Neuronal stem cell (in vitro differentiated cells): ENCODE measurements at regions not wholly inside any gene's neighbourhood (a gene's known extent, or its start where the extent isn't known, plus 50 kb on each side); places are given as distances from the start of the nearest gene placed in this dataset.

Experiments
- DNase-seq: peaks from one replicate; pipeline ENCODE4 v3.0.0-alpha.2; 2013; ENCODE audit warnings: low spot score
- H2AFZ ChIP-seq: one replicate; pipeline ENCODE4 v1.6.1; 2013; ENCODE audit warnings: mild to moderate bottlenecking, low read length, inconsistent platforms
- H2AK5ac ChIP-seq: 2 replicates; pipeline ENCODE4 v1.6.1; 2013; ENCODE audit warnings: low read depth, mild to moderate bottlenecking, inconsistent platforms, low read length, moderate library complexity, mixed read lengths
- H2BK120ac ChIP-seq: 2 replicates; pipeline ENCODE4 v1.6.1; 2013; ENCODE audit warnings: low read depth, mild to moderate bottlenecking, inconsistent platforms, low read length, moderate library complexity, mixed read lengths
- H2BK12ac ChIP-seq: one replicate; pipeline ENCODE4 v1.6.1; 2013; ENCODE audit warnings: low read length, inconsistent platforms
- H2BK15ac ChIP-seq: 2 replicates; pipeline ENCODE4 v1.6.1; 2013; ENCODE audit warnings: mild to moderate bottlenecking, low read length, inconsistent platforms, mixed read lengths
- H2BK5ac ChIP-seq: one replicate; pipeline ENCODE4 v1.6.1; 2013; ENCODE audit warnings: inconsistent platforms, mild to moderate bottlenecking, low read length, moderate library complexity
- H3K14ac ChIP-seq: one replicate; pipeline ENCODE4 v1.6.1; 2013; ENCODE audit warnings: low read length, inconsistent platforms
- H3K18ac ChIP-seq: 2 replicates; pipeline ENCODE4 v1.6.1; 2013; ENCODE audit warnings: low read length, inconsistent platforms
- H3K23ac ChIP-seq: 2 replicates; pipeline ENCODE4 v1.6.1; 2013; ENCODE audit warnings: low read depth, mild to moderate bottlenecking, mixed read lengths, low read length, inconsistent platforms; ENCODE audit not compliant: poor library complexity
- H3K27ac ChIP-seq: replicated peaks from 3 replicates; pipeline ENCODE4 v1.5.1; 2013; ENCODE audit warnings: low read length, inconsistent platforms
- H3K27me3 ChIP-seq, 3 experiments: 2 replicates each; pipeline ENCODE4 v1.6.1; 2013; ENCODE audit warnings: low read length in 3 of 3, mild to moderate bottlenecking in 2 of 3, inconsistent platforms in 1 of 3, low read depth in 1 of 3, mixed read lengths in 1 of 3, moderate library complexity in 1 of 3; ENCODE audit not compliant: control insufficient read depth in 3 of 3, insufficient read depth in 3 of 3
- H3K36me3 ChIP-seq, 2 donors: replicated peaks in 1 of 2; 2 replicates each; pipeline ENCODE4 v1.6.1; 2013; ENCODE audit warnings: low read length in 2 of 2; ENCODE audit not compliant: control insufficient read depth in 2 of 2, insufficient read depth in 2 of 2
- H3K4ac ChIP-seq: 2 replicates; pipeline ENCODE4 v1.6.1; 2013; ENCODE audit warnings: inconsistent platforms, mild to moderate bottlenecking, low read length, moderate library complexity
- H3K4me1 ChIP-seq, 2 donors: 1 replicate in 1 of 2; 2 replicates in 1 of 2; pipeline ENCODE4 v1.6.1; 2013; ENCODE audit warnings: low read length in 2 of 2, low read depth in 1 of 2; ENCODE audit not compliant: control insufficient read depth in 2 of 2, insufficient read depth in 1 of 2
- H3K4me2 ChIP-seq: one replicate; pipeline ENCODE4 v1.6.1; 2013; ENCODE audit warnings: mild to moderate bottlenecking, low read length, inconsistent platforms; ENCODE audit not compliant: insufficient read depth, poor library complexity, severe bottlenecking
- H3K4me3 ChIP-seq, 2 donors: 2 replicates each; pipeline ENCODE4 v1.5.1; 2013; ENCODE audit warnings: low read length in 2 of 2, mild to moderate bottlenecking in 2 of 2, inconsistent platforms in 1 of 2, moderate library complexity in 1 of 2
- H3K79me1 ChIP-seq: one replicate; pipeline ENCODE4 v1.6.1; 2013; ENCODE audit warnings: low read depth, mild to moderate bottlenecking, inconsistent platforms, low read length, moderate library complexity
- H3K9ac ChIP-seq: one replicate; pipeline ENCODE4 v1.6.1; 2013; ENCODE audit warnings: mild to moderate bottlenecking, low read depth, low read length, inconsistent platforms; ENCODE audit not compliant: poor library complexity
- H3K9me3 ChIP-seq, 2 donors: replicated peaks in 1 of 2; 2 replicates each; pipeline versions ENCODE3 to v1.6.1; 2013; ENCODE audit warnings: low read length in 2 of 2, mild to moderate bottlenecking in 2 of 2, inconsistent platforms in 1 of 2, low read depth in 1 of 2, mixed read lengths in 1 of 2, moderate library complexity in 1 of 2; ENCODE audit not compliant: control insufficient read depth in 2 of 2, insufficient read depth in 1 of 2
- H4K8ac ChIP-seq: one replicate; pipeline ENCODE4 v1.6.1; 2013; ENCODE audit warnings: low read depth, mild to moderate bottlenecking, inconsistent platforms, low read length, moderate library complexity
- H4K91ac ChIP-seq: one replicate; pipeline ENCODE4 v1.6.1; 2013; ENCODE audit warnings: low read length, low read depth, mild to moderate bottlenecking, inconsistent platforms; ENCODE audit not compliant: poor library complexity
- WGBS, 2 donors: extraction: QIAGEN DNeasy Blood & Tissue Kit; methylation state at CpG; one replicate each; pipeline ENCODE4 v1.1.7; 2013; ENCODE audit warnings: missing lambda C conversion rate in 2 of 2, mixed read lengths in 1 of 2; ENCODE audit not compliant: insufficient read length in 2 of 2, insufficient replicate concordance in 1 of 2; ENCODE audit errors: extremely low coverage in 2 of 2; 5-methylcytosine and 5-hydroxymethylcytosine counted together

GRCh38 chr10:28375399-28376354 lies 72.8 kb upstream of the MPP7 start:
- H3K4ac ChIP-seq: no peak overlapping the region
- H4K91ac ChIP-seq: no peak overlapping the region
- H3K4me3 ChIP-seq: no peak overlapping the region
- H3K4me1 ChIP-seq: peaks cover 0 to 3% of the 10 kb centered on the region in 2 donors
- no peaks in the 10 kb centered on the region for H3K36me3 ChIP-seq
- no peak overlapping the region for H3K23ac ChIP-seq
- no peaks in the 10 kb centered on the region for H3K27me3 ChIP-seq
- no peaks in the 10 kb centered on the region for H3K79me1 ChIP-seq
- H2BK12ac ChIP-seq: no peak overlapping the region
- no peak overlapping the region for H3K14ac ChIP-seq
- H3K9ac ChIP-seq: no peak overlapping the region
- H3K4me2 ChIP-seq: no peak overlapping the region
- H3K18ac ChIP-seq: no peak overlapping the region
- H2AK5ac ChIP-seq: no peak overlapping the region
- no peak overlapping the region for H2BK5ac ChIP-seq
- WGBS, 2 donors: no CpG with 5 or more reads among the region's 10 CpGs
- no peak for DNase-seq
- H2BK15ac ChIP-seq: no peak overlapping the region
- H2BK120ac ChIP-seq: no peak overlapping the region
- no peaks in the 10 kb centered on the region for H3K9me3 ChIP-seq
- no peak overlapping the region for H3K27ac ChIP-seq
- no peak overlapping the region for H4K8ac ChIP-seq
- no peak overlapping the region for H2AFZ ChIP-seq

GRCh38 chr10:28378986-28379585 lies 76.2 kb upstream of the MPP7 start:
- Histone ChIP-seq H2BK5ac (no peak overlapping the region), H2AK5ac (no peak overlapping the region), H3K9ac (no peak overlapping the region), H3K27me3 (no peaks in the 10 kb centered on the region), H3K18ac (no peak overlapping the region), H3K4ac (no peak overlapping the region), H4K91ac (no peak overlapping the region), H2BK120ac (no peak overlapping the region), H3K23ac (no peak overlapping the region), H3K36me3 (no peaks in the 10 kb centered on the region), H2AFZ (peak overlapping the region; percentile 16), H3K79me1 (no peaks in the 10 kb centered on the region), H2BK15ac (no peak overlapping the region), H4K8ac (no peak overlapping the region), H3K9me3 (no peaks in the 10 kb centered on the region), H3K27ac (no peak overlapping the region), H2BK12ac (no peak overlapping the region), H3K4me1 (peaks cover 0 to 3% of the 10 kb centered on the region in 2 donors), H3K14ac (no peak overlapping the region), H3K4me2 (no peak overlapping the region), H3K4me3 (no peak overlapping the region)
- no CpG with 5 or more reads among the region's 8 CpGs for WGBS, 2 donors
- no peak for DNase-seq

- Histone ChIP-seq H3K23ac (no peak overlapping the region), H3K18ac (no peak overlapping the region)
Observed at GRCh38 chr10:28381466-28381865, 78.6 kb upstream of the MPP7 start.

GRCh38 chr10:28381903-28382347 lies 79.1 kb upstream of the MPP7 start:
- Histone ChIP-seq H3K18ac (no peak overlapping the region), H3K4me3 (no peak overlapping the region), H2BK12ac (no peak overlapping the region), H2AFZ (peak overlapping the region; percentile 67), H3K79me1 (no peaks in the 10 kb centered on the region), H3K9ac (no peak overlapping the region), H4K91ac (no peak overlapping the region), H2BK5ac (no peak overlapping the region), H2BK120ac (no peak overlapping the region), H2BK15ac (no peak overlapping the region), H4K8ac (no peak overlapping the region), H3K27me3 (no peaks in the 10 kb centered on the region), H3K4me2 (no peak overlapping the region), H3K23ac (no peak overlapping the region), H3K4me1 (peaks cover 0 to 4% of the 10 kb centered on the region in 2 donors), H3K27ac (no peak overlapping the region), H3K9me3 (no peaks in the 10 kb centered on the region), H3K36me3 (no peaks in the 10 kb centered on the region), H3K4ac (no peak overlapping the region), H2AK5ac (no peak overlapping the region), H3K14ac (no peak overlapping the region)
- no CpG with 5 or more reads among the region's 12 CpGs for WGBS, 2 donors
- peak; percentile 80 for DNase-seq

More at GRCh38 chr10:28381466-28381865, 78.6 kb upstream of the MPP7 start:
- no peaks in the 10 kb centered on the region for H3K9me3 ChIP-seq
- H3K4me1 ChIP-seq: peaks cover under 1 to 2% of the 10 kb centered on the region in 2 donors
- no peak overlapping the region for H3K4me3 ChIP-seq
- H4K8ac ChIP-seq: no peak overlapping the region
- no peak overlapping the region for H3K27ac ChIP-seq
- DNase-seq: no peak
- no peaks in the 10 kb centered on the region for H3K27me3 ChIP-seq
- no peak overlapping the region for H2AFZ ChIP-seq
- no peak overlapping the region for H2BK5ac ChIP-seq
- no peak overlapping the region for H3K9ac ChIP-seq
- H3K36me3 ChIP-seq: no peaks in the 10 kb centered on the region
- no peak overlapping the region for H4K91ac ChIP-seq
- no peak overlapping the region for H3K14ac ChIP-seq
- no peaks in the 10 kb centered on the region for H3K79me1 ChIP-seq
- no peak overlapping the region for H2BK15ac ChIP-seq
- H3K4me2 ChIP-seq: no peak overlapping the region
- no peak overlapping the region for H2BK120ac ChIP-seq
- no peak overlapping the region for H2AK5ac ChIP-seq
- H2BK12ac ChIP-seq: no peak overlapping the region
- no peak overlapping the region for H3K4ac ChIP-seq
